Hematopoietic multipotent progenitor cell (in vitro differentiated cells): ENCODE measurements at regions not wholly inside any gene's neighbourhood (a gene's known extent, or its start where the extent isn't known, plus 50 kb on each side); places are given as distances from the start of the nearest gene placed in this dataset.

Experiments
- DNase-seq, 3 donors: peaks; one replicate each; pipeline ENCODE4 v3.0.0-alpha.2; 2011 to 2015; ENCODE audit warnings: low read depth in 2 of 3, low spot score in 2 of 3

DNA sequence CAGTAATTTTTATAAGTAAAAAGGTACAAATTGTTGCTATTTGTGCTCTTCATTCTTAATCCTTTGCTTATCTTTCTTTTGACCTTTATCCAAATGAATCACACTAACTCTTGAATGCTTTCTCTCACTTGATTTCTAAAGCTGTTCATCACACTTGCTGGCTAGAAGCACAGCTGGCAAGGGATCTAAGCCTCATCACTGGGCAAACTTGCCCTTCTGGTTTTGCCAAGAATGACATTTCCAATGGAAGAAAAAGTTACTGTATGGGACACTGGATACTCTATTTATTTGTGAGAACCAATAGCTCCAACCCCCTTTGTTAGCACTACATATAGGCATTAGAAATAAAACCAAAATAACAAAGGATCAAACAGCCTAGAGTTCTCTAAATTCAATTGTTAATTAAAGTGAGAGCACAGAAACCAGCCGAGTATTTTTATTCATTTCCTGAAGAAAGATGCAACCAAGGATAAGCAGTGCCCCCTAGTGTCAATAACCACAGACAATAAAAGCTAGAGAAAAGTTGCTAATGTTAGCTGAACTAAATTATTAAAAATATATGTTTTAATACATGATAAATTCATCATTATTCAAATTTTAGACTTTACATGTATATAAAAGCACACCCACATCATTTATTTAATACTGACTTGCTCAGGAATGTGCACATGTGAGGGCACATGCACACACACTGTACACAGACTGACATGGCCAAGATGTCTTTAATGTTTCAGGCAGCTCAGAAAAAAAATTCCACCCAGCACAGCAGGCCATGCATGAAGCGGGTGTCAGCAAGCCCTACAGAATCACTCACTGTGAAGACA, 59.8 kb upstream of the POU5F2 start:
- peak in 2 of 3 donors; percentile 36 to 77 for DNase-seq

DNA sequence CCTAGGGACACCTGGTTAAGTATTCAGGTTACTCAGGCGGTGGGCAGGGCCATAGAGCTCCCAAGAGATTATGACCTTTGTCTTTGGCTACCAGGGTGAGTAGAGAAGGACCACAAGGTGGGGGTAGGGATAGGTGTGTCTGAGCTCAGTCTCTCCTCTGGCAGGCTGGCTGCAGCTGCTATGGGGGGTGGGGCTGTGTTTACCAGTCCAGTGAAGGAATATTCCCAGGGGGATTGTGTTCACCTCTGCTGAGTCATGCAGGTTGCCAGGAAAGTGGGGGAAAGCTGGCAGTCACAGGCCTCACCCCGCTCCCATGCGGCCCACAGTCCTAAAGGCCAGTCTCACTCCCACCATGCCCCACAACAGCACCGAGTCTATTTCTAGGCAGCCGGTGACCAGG, 53.6 kb upstream of the POU5F2 start:
- DNase-seq = no peak

DNA sequence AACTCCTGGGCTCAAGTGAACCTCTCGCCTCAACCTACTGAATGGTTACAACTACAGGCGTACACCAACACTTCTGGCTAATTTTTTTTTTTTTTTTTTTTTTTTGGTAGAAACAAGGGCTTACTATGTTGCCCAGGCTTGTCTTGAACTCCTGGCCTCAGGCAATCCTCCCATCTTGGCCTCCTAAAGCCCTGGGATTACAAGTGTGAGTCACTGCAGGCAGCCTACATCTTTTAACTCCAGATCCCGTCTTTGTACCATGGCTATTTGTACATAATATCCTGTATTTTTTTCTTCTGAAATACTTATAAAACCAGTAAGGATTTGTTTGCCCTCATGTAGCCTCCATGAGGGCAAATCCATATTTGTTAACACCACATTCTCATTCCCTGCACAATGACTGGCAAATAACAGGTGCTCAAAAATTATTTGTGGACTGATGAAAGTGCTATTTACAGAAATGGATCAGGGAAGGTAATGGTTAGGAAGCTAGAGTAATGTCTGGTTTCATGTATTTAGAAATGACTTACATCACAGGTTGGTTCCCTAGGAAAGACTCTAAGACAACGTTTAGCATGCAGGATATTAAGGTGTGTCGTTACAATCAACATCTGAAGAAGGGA, 51.9 kb upstream of the POU5F2 start:
- DNase-seq = no peak

DNA sequence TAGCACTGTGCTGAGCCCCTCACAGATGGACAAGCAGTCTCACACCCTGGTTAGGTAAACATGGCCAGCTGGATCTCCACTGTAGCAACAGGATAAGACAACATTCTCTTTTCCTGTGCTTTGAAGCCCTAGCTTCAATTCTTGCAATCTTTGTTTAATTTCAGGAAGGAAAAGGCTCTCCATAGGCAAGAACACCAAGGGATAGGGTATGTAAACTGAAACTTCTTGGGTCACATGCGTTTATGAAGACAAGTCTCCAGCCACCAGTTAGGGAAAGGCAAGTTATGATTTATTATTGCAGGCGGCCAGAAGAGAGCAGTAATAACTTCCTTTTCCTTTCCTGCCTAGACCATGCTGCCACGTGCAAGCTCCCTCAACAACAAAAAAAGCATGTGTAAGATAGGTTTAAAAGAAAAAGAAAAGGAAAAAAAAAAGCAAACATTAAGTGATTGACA, 50.1 kb upstream of the POU5F2 start:
- DNase-seq = peak in 2 of 3 donors; percentile 36 to 67
